ELF-1 (cell line): ENCODE measurements at regions not wholly inside any gene's neighbourhood (a gene's known extent, or its start where the extent isn't known, plus 50 kb on each side); places are given as distances from the start of the nearest gene placed in this dataset.

Experiments
- DNase-seq: peaks from one replicate; pipeline ENCODE4 v3.0.0-alpha.2; 2016; ENCODE audit warnings: low read depth, low spot score

- DNase-seq = no peak
Observed at GRCh38 chr5:139733698-139734538, 61.7 kb upstream of the PSD2 start.

GRCh38 chr5:139734539-139734916 is 61.1 kb upstream of the PSD2 start:
- no peak for DNase-seq

- DNase-seq = no peak
Observed at GRCh38 chr5:139738193-139739149, 57.1 kb upstream of the PSD2 start.

GRCh38 chr5:139739150-139739974 is 56.2 kb upstream of the PSD2 start:
- DNase-seq = no peak

- DNase-seq = no peak
Observed at GRCh38 chr5:139740138-139740991, 55.2 kb upstream of the PSD2 start.

- no peak for DNase-seq
Observed at GRCh38 chr5:139740992-139741672, 54.5 kb upstream of the PSD2 start.

- DNase-seq = no peak
Observed at GRCh38 chr5:139741823-139742172, 53.8 kb upstream of the PSD2 start.

- DNase-seq = no peak
Observed at GRCh38 chr5:139742173-139742903, 53.3 kb upstream of the PSD2 start.

GRCh38 chr5:139743001-139743771 is 52.4 kb upstream of the PSD2 start:
- no peak for DNase-seq

- no peak for DNase-seq
Observed at GRCh38 chr5:139743804-139744203, 51.8 kb upstream of the PSD2 start.

GRCh38 chr5:139744471-139745131 is 51.0 kb upstream of the PSD2 start:
- DNase-seq = no peak

- DNase-seq = peak; percentile 67
Observed at GRCh38 chr5:139745132-139745799, 50.3 kb upstream of the PSD2 start.

- DNase-seq = peak; percentile 95
Observed at GRCh38 chr5:139745800-139746690, 49.6 kb upstream of the PSD2 start.
